ENCODE measurements at regions not wholly inside any gene's neighbourhood (a gene's known extent, or its start where the extent isn't known, plus 50 kb on each side); places are given as distances from the start of the nearest gene placed in this dataset.
"Not testable (repeated sequence)": the region's sequence is repeated elsewhere in the genome, so short reads cannot be mapped to it uniquely, and the experiment has no call there.

DNA sequence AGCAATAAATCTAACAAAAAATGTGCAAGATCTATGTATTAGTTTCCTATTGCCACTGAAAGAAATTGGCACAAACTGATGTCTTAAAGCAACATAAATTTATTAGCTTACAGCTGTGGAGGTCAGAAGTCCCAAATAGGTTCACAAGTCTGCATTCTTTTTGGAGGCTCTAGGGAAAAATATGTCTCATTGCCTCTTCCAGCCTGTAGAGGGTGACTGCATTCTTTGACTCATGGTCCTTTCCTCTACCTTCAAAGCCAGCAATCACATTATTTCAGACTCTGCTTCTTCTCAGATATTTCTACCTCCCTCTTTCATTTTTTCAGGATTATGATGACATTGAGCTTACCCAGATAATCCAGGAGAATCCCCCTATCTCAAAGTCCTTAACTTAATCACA lies 1531.1 kb downstream of the KHDRBS2 start:
- no peak for TF ChIP-seq JUND (IDR thresholded peaks at IDR 0.05; ENCODE audit: low read depth)
- DNase-seq (ENCODE audit: low read depth in 1 of 2, low spot score in 1 of 2): no peak
- in situ Hi-C loops (cut with HindIII; ENCODE audit: low pct_unique_long_range_greater_than_20kb, low sequenced_read_pairs): no loop called here

DNA sequence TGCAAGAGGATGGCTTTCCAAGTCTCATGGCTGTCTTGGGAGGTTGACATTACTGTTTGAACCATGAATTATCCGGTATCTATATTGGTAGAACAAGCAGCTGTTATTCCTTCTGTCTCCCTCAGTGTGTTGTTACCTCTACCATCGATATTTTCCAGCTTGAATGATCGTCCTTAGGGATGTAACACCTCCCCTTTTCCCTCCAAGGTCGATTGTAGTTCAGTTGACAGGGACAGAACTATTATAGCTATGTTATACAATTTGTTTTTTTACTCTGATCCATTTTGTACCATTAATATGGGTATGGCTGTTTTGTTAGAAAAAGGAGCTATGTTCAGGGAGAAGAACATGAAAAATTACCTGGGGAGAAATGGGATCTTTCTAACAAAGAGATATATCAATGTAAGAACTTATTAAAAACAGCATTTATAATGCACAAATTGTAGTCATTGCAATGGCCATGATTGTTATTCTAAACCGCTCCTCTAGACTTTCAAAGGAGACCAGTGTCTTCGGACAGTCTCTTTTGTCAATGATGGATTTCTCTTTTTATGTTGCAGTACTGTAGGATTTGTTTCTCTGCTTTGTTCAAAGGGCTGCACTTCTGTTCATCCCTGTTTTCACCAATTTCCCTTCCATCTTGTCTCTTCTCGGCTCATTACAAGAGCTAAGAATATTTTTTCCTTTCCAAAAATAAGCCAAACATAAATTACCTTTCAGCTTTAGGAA lies 1535.5 kb downstream of the KHDRBS2 start:
- DNase-seq (ENCODE audit: low read depth in 1 of 2, low spot score in 1 of 2); in situ Hi-C loops (cut with HindIII; ENCODE audit: low pct_unique_long_range_greater_than_20kb, low sequenced_read_pairs): not testable (repeated sequence)

DNA sequence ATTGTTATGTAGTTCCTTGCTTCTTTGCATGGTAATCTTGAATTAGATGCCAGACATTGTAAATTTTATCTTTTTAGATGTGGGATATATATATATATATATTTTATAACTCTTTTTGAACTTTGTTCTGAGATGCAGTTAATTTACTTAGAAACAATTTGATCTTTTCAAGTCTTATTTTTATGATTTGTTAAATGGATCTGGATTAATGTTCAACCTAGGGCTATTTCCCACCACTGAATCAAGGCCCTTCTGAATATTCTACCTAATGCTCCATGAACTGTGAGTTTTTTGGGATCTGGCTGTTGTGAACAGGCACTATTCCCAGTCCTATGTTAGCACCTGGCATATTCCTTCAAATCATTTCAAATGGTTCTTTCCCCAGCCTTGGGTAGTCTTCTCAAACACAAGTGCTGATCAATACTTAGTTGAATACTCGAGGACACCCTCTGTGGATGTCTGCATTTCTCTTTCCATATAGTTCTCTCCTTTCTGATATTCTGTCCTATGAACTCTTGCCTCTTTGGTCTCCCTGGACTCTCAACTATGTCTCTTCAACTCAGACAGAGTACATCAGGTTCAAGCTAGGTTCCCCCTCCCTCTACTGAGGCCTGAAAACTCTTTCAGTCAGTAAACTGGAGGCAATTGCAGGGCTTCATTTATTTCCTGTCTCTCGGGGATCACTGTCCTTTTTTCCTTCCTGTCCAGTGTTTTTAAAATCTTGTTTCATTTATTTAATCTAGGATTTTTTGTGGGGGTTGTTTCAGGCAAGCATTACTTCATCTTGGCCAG lies 1538.1 kb downstream of the KHDRBS2 start:
- in situ Hi-C loops (cut with HindIII; ENCODE audit: low pct_unique_long_range_greater_than_20kb, low sequenced_read_pairs); DNase-seq (ENCODE audit: low read depth in 1 of 2, low spot score in 1 of 2): not testable (repeated sequence)

DNA sequence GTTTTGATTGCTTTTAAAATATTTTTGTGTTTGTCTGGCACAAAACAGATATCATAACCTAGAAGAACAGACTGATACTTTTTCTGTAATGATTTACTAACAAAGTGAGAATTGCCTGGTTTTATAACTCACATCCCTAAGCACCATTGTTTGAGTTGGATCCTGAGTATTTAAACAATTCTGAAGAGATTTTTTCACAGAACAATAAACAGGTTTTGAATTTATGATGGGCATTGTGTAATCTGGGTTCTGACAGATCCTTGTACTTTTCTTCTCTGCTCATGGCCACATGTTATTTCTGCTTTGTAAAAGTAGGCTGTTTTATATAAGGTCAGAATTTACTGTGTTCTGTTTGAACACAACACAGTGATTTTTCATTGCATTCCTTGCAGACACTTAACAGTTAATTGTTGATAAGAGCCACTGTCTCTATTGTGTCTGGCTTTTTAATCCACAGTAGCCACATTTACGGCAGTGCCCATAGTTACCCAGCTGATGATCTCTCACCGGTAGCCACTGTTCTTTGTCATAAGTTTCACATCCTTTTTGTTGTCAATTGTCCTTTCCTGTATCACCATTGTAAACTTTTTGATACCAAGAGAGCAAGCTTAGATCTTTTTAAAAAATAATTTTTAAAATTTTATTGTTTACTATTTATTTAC lies 1548.1 kb downstream of the KHDRBS2 start:
- in situ Hi-C loops (cut with HindIII; ENCODE audit: low pct_unique_long_range_greater_than_20kb, low sequenced_read_pairs): not testable (repeated sequence)

DNA sequence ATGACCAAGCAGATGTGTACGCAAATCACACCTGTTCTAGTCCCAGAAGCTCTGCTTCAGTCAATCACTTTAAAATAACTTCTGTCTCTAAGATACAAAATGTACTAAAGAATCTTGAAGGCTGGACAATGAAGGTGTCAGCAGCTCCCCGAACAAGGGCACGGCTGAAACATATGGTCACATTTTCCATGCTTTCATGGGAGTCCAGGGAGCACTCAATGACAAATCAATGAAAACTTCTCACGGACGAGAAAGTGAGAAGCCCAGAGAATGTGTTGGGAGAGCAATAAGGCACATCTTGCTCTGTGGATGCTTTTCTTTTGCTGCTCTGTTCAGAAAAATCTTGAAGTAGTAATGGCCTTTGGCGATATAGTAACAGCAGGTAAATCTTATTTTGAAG lies 1548.7 kb downstream of the KHDRBS2 start:
- in situ Hi-C loops (cut with HindIII; ENCODE audit: low pct_unique_long_range_greater_than_20kb, low sequenced_read_pairs); DNase-seq (ENCODE audit: low read depth in 1 of 2, low spot score in 1 of 2): not testable (repeated sequence)

More for the DNA sequence above, 1548.1 kb downstream of the KHDRBS2 start:
- not testable (repeated sequence) for DNase-seq (ENCODE audit: low read depth in 1 of 2, low spot score in 1 of 2)

DNA sequence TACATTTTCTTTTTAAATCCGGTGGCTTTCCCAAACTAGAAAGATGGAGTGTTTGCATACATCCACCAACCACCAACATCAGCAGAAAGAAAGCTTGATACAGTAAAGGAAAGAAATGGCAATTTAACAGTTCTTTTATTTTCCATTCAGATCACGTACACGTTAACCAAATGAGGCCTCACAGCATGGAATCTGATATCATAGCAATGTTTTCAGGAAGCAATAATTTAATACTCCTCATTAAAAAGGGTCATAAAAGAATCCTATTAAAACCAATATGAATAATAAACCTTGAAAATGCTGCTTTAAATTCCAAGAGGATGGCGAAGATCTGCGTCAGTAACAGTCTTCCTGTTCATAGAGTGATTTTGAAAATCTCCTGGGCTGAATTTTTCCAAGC lies 1562.1 kb downstream of the KHDRBS2 start:
- in situ Hi-C loops (cut with HindIII; ENCODE audit: low pct_unique_long_range_greater_than_20kb, low sequenced_read_pairs); DNase-seq (ENCODE audit: low read depth in 1 of 2, low spot score in 1 of 2): not testable (repeated sequence)

DNA sequence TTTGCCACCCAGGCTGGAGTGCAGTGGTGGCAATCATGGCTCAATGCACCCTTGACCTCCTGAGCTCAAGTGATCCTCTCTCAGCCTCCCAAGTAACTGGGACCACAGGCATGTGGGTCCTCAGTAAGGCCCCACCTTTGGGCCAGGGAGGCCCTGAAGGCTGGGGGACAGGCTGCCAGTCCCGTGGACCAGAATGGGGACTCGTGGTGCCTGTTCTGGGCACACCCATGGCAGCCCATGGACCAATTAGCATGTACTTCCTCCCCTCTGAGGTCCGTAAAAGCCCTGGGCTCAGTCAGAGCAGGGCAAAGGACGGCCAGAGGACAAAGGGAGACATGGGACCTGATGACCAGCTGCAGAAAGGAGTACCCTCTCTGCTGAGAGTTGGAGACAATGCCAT lies 1590.8 kb downstream of the KHDRBS2 start:
- in situ Hi-C loops (cut with HindIII; ENCODE audit: low pct_unique_long_range_greater_than_20kb, low sequenced_read_pairs): no loop called here
- DNase-seq (ENCODE audit: low read depth in 1 of 2, low spot score in 1 of 2): no peak
- no peak for TF ChIP-seq JUND (IDR thresholded peaks at IDR 0.05; ENCODE audit: low read depth)

DNA sequence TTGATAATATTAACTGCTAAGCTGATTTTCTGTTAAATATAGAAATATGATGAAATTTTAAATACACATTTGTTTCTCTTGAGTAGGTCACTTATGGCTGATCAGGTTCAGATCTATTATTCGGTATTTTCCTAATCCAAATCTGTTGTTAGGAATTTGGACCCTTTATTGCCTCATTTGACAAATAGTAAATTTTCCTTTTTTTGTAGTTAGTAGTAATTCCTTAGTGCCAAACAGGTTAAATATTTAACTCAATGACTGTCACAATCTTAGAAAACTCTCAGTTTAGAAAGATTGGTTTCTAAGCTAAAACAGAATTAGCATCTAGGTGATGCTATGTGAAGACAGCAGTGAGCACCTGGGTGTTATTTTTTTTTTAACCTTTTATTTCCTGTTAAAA lies 1598.9 kb downstream of the KHDRBS2 start:
- in situ Hi-C loops (cut with HindIII; ENCODE audit: low pct_unique_long_range_greater_than_20kb, low sequenced_read_pairs): no loop called here
- TF ChIP-seq JUND (IDR thresholded peaks at IDR 0.05; ENCODE audit: low read depth): no peak
- no peak for DNase-seq (ENCODE audit: low read depth in 1 of 2, low spot score in 1 of 2)

DNA sequence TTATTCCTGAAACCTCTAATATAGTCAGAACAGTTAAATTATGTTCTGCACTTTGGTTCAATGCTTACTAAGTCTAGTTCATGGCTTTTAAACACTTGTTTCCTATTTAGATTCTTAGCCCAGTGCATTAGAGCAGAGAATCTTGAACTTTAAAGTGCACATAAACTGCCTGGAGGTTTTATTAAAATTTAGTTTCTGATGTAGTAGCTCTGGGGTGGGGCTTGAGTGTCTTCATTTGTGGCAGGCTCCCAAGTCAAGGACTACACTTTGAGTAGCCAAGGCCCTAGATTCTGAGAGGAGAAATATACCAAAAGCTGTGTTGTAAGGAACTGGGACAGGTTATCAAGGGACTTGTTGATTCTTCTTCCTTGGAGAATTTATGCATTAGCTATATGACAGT lies 1604.2 kb downstream of the KHDRBS2 start:
- in situ Hi-C loops (cut with HindIII; ENCODE audit: low pct_unique_long_range_greater_than_20kb, low sequenced_read_pairs): no loop called here
- TF ChIP-seq JUND (IDR thresholded peaks at IDR 0.05; ENCODE audit: low read depth): no peak
- no peak for DNase-seq (ENCODE audit: low read depth in 1 of 2, low spot score in 1 of 2)

DNA sequence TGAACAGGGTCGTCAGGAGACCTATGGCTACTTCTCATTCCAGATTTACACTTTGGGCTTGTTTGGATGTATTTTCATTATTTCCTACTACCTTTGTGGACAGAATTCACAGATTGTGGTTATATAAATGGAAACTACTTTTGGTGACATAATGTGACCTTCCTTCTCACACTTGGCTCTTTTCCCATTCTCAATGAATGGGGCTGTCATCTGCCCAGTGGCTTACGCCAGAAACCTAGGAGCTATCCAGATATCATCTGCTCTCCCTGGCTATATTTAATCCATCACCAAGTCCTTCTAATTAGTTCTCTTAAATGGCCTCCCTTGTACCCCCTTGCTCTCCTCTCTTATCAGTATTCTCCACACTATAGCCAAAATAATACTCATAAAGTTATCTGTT lies 1606.8 kb downstream of the KHDRBS2 start:
- in situ Hi-C loops (cut with HindIII; ENCODE audit: low pct_unique_long_range_greater_than_20kb, low sequenced_read_pairs): no loop called here
- no peak for TF ChIP-seq JUND (IDR thresholded peaks at IDR 0.05; ENCODE audit: low read depth)

DNA sequence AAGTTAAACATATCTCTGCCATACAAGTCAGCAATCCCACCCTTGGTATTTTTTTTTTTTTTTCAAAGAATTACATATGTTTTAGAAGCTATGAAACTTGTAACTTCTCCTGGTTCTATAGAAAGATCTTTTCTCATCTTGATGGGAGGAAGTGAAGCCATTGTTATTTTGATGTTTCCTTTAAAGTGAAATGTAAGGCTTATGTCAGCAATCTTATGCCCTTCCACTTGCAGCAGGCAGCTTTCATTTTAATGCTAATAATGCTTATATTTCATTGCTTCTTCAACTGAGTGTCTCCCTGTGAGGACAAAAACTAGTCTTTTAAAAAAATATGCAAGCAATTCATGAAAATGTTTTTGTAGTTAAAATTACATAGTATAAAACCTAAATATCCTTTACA lies 1614.7 kb downstream of the KHDRBS2 start:
- in situ Hi-C loops (cut with HindIII; ENCODE audit: low pct_unique_long_range_greater_than_20kb, low sequenced_read_pairs): no loop called here
- TF ChIP-seq JUND (IDR thresholded peaks at IDR 0.05; ENCODE audit: low read depth): no peak
- no peak for DNase-seq (ENCODE audit: low read depth in 1 of 2, low spot score in 1 of 2)

More for the DNA sequence above, 1606.8 kb downstream of the KHDRBS2 start:
- no peak for DNase-seq (ENCODE audit: low read depth in 1 of 2, low spot score in 1 of 2)

DNA sequence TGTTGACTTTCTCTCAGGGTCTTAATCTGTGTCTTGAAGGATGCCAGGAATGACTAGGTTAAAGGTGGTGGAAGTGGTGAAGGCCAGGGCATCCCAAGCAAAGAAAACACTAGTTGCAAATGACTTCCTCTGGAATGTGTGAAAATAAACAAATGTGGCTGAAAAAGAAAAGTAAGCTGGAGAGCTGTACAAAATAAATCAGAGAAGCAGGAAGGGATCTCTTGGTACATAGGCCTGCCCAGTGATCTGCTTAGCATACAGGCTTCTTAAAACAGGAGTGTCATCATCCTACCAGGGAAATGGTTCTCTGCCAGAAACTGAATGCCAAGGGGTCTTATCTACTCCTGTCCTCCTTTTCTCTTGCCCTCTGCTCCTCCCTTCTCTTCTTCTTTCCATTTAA lies 1616.0 kb downstream of the KHDRBS2 start:
- no peak for TF ChIP-seq JUND (IDR thresholded peaks at IDR 0.05; ENCODE audit: low read depth)
- in situ Hi-C loops (cut with HindIII; ENCODE audit: low pct_unique_long_range_greater_than_20kb, low sequenced_read_pairs): no loop called here
- no peak for DNase-seq (ENCODE audit: low read depth in 1 of 2, low spot score in 1 of 2)

DNA sequence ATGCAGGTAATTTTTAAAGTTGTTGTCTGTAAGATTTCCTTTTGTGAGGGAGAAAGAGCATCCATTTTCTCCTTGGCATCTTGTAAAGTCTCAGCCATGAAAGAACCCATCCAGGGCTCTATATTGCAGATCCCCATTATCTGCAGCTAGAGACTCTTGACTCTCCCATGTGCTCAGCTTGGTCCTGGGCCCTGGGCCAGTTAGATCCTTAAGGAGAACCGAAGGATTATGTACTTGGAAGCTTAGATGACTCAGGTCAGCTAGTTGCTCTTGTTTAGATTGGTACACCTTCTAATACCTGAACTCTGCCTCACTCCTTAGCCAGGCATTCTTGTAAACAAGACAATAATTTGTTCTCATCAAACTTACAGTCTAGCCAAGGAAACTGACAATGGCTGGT lies 1617.6 kb downstream of the KHDRBS2 start:
- no peak for TF ChIP-seq JUND (IDR thresholded peaks at IDR 0.05; ENCODE audit: low read depth)
- in situ Hi-C loops (cut with HindIII; ENCODE audit: low pct_unique_long_range_greater_than_20kb, low sequenced_read_pairs): no loop called here
- DNase-seq (ENCODE audit: low read depth in 1 of 2, low spot score in 1 of 2): no peak

DNA sequence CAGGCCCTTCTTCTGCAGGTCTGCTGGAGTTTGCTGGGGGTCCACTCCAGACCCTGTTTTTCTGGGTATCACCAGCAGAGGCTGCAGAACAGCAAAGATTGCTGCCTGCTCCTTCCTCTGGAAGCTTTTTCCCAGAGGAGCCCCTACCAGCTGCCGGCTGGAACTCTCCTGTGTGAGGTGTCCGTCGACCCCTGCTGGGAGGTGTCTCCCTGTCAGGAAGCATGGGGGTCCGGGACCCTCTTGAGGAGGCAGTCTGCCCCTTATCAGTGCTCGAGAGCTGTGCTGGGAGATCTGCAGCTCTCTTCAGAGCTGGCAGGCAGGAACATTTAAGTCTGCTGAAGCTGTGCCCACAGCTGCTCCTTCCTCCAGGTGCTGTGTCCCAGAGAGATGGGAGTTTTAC lies 1622.8 kb downstream of the KHDRBS2 start:
- in situ Hi-C loops (cut with HindIII; ENCODE audit: low pct_unique_long_range_greater_than_20kb, low sequenced_read_pairs): not testable (repeated sequence)

More for the DNA sequence above, 1622.8 kb downstream of the KHDRBS2 start:
- DNase-seq (ENCODE audit: low read depth in 1 of 2, low spot score in 1 of 2): not testable (repeated sequence)
